H1 (cell line): ENCODE measurements at regions not wholly inside any gene's neighbourhood (a gene's known extent, or its start where the extent isn't known, plus 50 kb on each side); places are given as distances from the start of the nearest gene placed in this dataset.

Experiments used
- CTCF ChIA-PET: fragments of 300-600 bp; sonication (Branson Sonifier 250); formaldehyde crosslinking; loops from one replicate; lab custom pipeline; 2021; ENCODE audit not compliant: partially characterized antibody; lab: Charles Lee
- POLR2A ChIA-PET: fragments of 300-600 bp; sonication (Branson Sonifier 250); formaldehyde crosslinking; loops from one replicate; lab custom pipeline; 2021; ENCODE audit warnings: inconsistent platforms; ENCODE audit not compliant: partially characterized antibody; lab: Charles Lee
- DNase-seq, 2 experiments: peaks; one replicate each; pipeline versions ENCODE4 v3.0.0 to v3.0.0-alpha.2; 2010 to 2022; ENCODE audit warnings: low spot score in 2 of 2, low read depth in 1 of 2, mixed read lengths in 1 of 2
- FAIRE-seq: peaks from 2 replicates; lab custom pipeline; 2011; peaks lifted over from hg19 to GRCh38; lab: Jason Lieb, UNC
- H2AFZ ChIP-seq: 2 replicates; pipeline ENCODE4 v1.8.1; 2012; ENCODE audit warnings: low read length, inconsistent platforms
- H2AK5ac ChIP-seq: 2 replicates; pipeline ENCODE4 v1.6.1; 2013; ENCODE audit warnings: low read depth, low read length
- H2BK120ac ChIP-seq: replicated peaks from 2 replicates; pipeline ENCODE3; 2013; ENCODE audit warnings: low read depth, low read length, inconsistent platforms
- H2BK12ac ChIP-seq: 2 replicates; pipeline ENCODE4 v1.6.1; 2013; ENCODE audit warnings: low read depth, low read length
- H2BK15ac ChIP-seq: 2 replicates; pipeline ENCODE4 v1.6.1; 2013; ENCODE audit warnings: low read length
- H2BK20ac ChIP-seq: 2 replicates; pipeline ENCODE4 v1.6.1; 2013; ENCODE audit warnings: low read length
- H2BK5ac ChIP-seq: 2 replicates; pipeline ENCODE4 v1.6.1; 2013; ENCODE audit warnings: low read depth, low read length
- H3K14ac ChIP-seq: 2 replicates; pipeline ENCODE4 v1.6.1; 2013; ENCODE audit warnings: inconsistent platforms; ENCODE audit not compliant: insufficient read length
- H3K18ac ChIP-seq: 2 replicates; pipeline ENCODE4 v1.6.1; 2013; ENCODE audit warnings: low read length; ENCODE audit errors: extremely low read depth
- H3K23ac ChIP-seq: 2 replicates; pipeline ENCODE4 v1.6.1; 2013; ENCODE audit warnings: inconsistent platforms; ENCODE audit not compliant: insufficient read length
- H3K23me2 ChIP-seq: 2 replicates; pipeline ENCODE4 v1.6.1; 2013; ENCODE audit warnings: low read depth, low read length
- H3K27ac ChIP-seq: 2 replicates; pipeline ENCODE4 v1.6.1; 2011; ENCODE audit warnings: low read depth, low read length, inconsistent platforms
- H3K27me3 ChIP-seq, 4 experiments: replicated peaks in 1 of 4; 1 replicate in 1 of 4; 2 replicates in 3 of 4; pipeline versions ENCODE4 v1.6.1 to v1.8.1; 2011 to 2013; ENCODE audit warnings: low read length in 3 of 4, mild to moderate bottlenecking in 3 of 4, inconsistent platforms in 2 of 4, mixed read lengths in 2 of 4, moderate library complexity in 1 of 4; ENCODE audit not compliant: control insufficient read depth in 3 of 4, insufficient read depth in 3 of 4; ENCODE audit errors: extremely low read depth in 1 of 4
- H3K36me3 ChIP-seq, 4 experiments: 2 replicates each; pipeline versions ENCODE4 v1.6.1 to v1.8.1; 2011 to 2013; ENCODE audit warnings: mild to moderate bottlenecking in 4 of 4, low read length in 3 of 4, moderate library complexity in 2 of 4, control low read depth in 1 of 4, inconsistent platforms in 1 of 4; ENCODE audit not compliant: insufficient read depth in 4 of 4, control insufficient read depth in 2 of 4
- H3K4ac ChIP-seq: replicated peaks from 2 replicates; pipeline ENCODE3; 2013; ENCODE audit warnings: low read length, low read depth, mixed read lengths, inconsistent platforms; ENCODE audit not compliant: insufficient read length
- H3K4me1 ChIP-seq, 4 experiments: replicated peaks in 1 of 4; 1 replicate in 1 of 4; 2 replicates in 3 of 4; pipeline versions ENCODE4 v1.6.1 to v1.8.1; 2011 to 2013; ENCODE audit warnings: low read length in 3 of 4, inconsistent platforms in 2 of 4, mixed read lengths in 1 of 4; ENCODE audit not compliant: insufficient read depth in 4 of 4, control insufficient read depth in 3 of 4
- H3K4me2 ChIP-seq, 2 experiments: 2 replicates each; pipeline versions ENCODE4 v1.6.1 to v1.8.1; 2011 to 2013; ENCODE audit warnings: low read depth in 2 of 2, low read length in 2 of 2, control low read depth in 1 of 2, inconsistent platforms in 1 of 2, mild to moderate bottlenecking in 1 of 2; ENCODE audit not compliant: insufficient read depth in 1 of 2
- H3K4me3 ChIP-seq, 4 experiments: fragments of 200-600, 300-600 bp in 1 of 4; sonication (generic), shearing (Covaris generic), sonication (Bioruptor Twin) in 1 of 4; 2 replicates each; pipeline versions ENCODE4 v1.5.1 to v1.8.1; 2011 to 2016; ENCODE audit warnings: low read length in 4 of 4, low read depth in 3 of 4, control low read depth in 2 of 4, inconsistent platforms in 2 of 4, mild to moderate bottlenecking in 2 of 4, mixed read lengths in 1 of 4, moderate library complexity in 1 of 4; ENCODE audit not compliant: insufficient read depth in 2 of 4; ENCODE audit errors: extremely low read depth in 1 of 4
- H3K56ac ChIP-seq: replicated peaks from 2 replicates; pipeline ENCODE3; 2013; ENCODE audit warnings: low read depth, mild to moderate bottlenecking, mixed read lengths, low read length, inconsistent platforms; ENCODE audit not compliant: insufficient read length
- H3K79me1 ChIP-seq: 2 replicates; pipeline ENCODE4 v1.6.1; 2013; ENCODE audit warnings: low read depth, low read length, control low read depth
- H3K79me2 ChIP-seq, 2 experiments: 2 replicates each; pipeline versions ENCODE4 v1.6.1 to v1.8.1; 2012 to 2013; ENCODE audit warnings: low read length in 2 of 2, mild to moderate bottlenecking in 2 of 2, inconsistent platforms in 1 of 2; ENCODE audit not compliant: insufficient read depth in 2 of 2, control insufficient read depth in 1 of 2
- H3K9ac ChIP-seq, 4 experiments: replicated peaks in 1 of 4; 1 replicate in 1 of 4; 2 replicates in 3 of 4; pipeline versions ENCODE4 v1.6.1 to v1.8.1; 2011 to 2013; ENCODE audit warnings: low read depth in 3 of 4, low read length in 3 of 4, control low read depth in 2 of 4, mild to moderate bottlenecking in 2 of 4, moderate library complexity in 2 of 4, inconsistent platforms in 1 of 4; ENCODE audit errors: extremely low read depth in 1 of 4
- H3K9me3 ChIP-seq, 2 experiments: 2 replicates each; pipeline versions ENCODE4 v1.6.1 to v1.8.1; 2012 to 2013; ENCODE audit warnings: mild to moderate bottlenecking in 2 of 2, moderate library complexity in 2 of 2, control low read depth in 1 of 2, inconsistent platforms in 1 of 2, low read depth in 1 of 2, low read length in 1 of 2, mixed read lengths in 1 of 2; ENCODE audit not compliant: insufficient read depth in 2 of 2
- H4K20me1 ChIP-seq, 2 experiments: replicated peaks in 1 of 2; 2 replicates each; pipeline versions ENCODE3 to v1.8.1; 2011 to 2013; ENCODE audit warnings: inconsistent platforms in 2 of 2, low read length in 2 of 2, mild to moderate bottlenecking in 1 of 2; ENCODE audit not compliant: insufficient read depth in 2 of 2, control insufficient read depth in 1 of 2
- H4K5ac ChIP-seq: 2 replicates; pipeline ENCODE4 v1.6.1; 2013; ENCODE audit warnings: low read length, low read depth, mixed read lengths, inconsistent platforms; ENCODE audit not compliant: insufficient read length
- H4K8ac ChIP-seq: 2 replicates; pipeline ENCODE4 v1.8.0; 2013; ENCODE audit warnings: mild to moderate bottlenecking, moderate library complexity, low read length, inconsistent platforms; ENCODE audit not compliant: insufficient read depth; ENCODE audit errors: extremely low read depth
- H4K91ac ChIP-seq: replicated peaks from 2 replicates; pipeline ENCODE3; 2013; ENCODE audit warnings: low read length, mixed read lengths, inconsistent platforms; ENCODE audit not compliant: insufficient read length
- CEBPB ChIP-seq: IDR thresholded peaks from 2 replicates; pipeline ENCODE4 v1.6.1; 2012; ENCODE audit warnings: low read depth, low read length
- KDM4A ChIP-seq: IDR thresholded peaks from one replicate; pipeline ENCODE4 v1.7.1; 2012; ENCODE audit warnings: low read depth, mild to moderate bottlenecking, moderate library complexity, low read length, inconsistent platforms; ENCODE audit not compliant: severe bottlenecking
- RNF2 ChIP-seq: fragments of 200-900, 300-1000 bp; sonication (generic); IDR thresholded peaks from 2 replicates; pipeline ENCODE4 v1.7.1; 2016; ENCODE audit warnings: borderline replicate concordance, low read depth, mild to moderate bottlenecking, antibody characterized with exemption, low read length; ENCODE audit not compliant: poor library complexity, severe bottlenecking; ENCODE audit errors: missing control alignments
- SIRT6 ChIP-seq: IDR thresholded peaks from one replicate; pipeline ENCODE4 v1.7.1; 2012; ENCODE audit warnings: low read length, inconsistent platforms
- USF2 ChIP-seq: IDR thresholded peaks from 2 replicates; pipeline ENCODE4 v1.6.1; 2011; ENCODE audit warnings: low read length, improper control_type of control experiment
- YY1 ChIP-seq: IDR thresholded peaks from 2 replicates; pipeline ENCODE4 v1.6.1; 2011; ENCODE audit warnings: low read depth, mild to moderate bottlenecking, low read length
- WGBS, 2 experiments: shearing (Covaris generic) in 1 of 2; methylation state at CpG; one replicate each; pipeline versions ENCODE4 v1.1.6 to v1.1.7; 2013 to 2015; ENCODE audit warnings: low lambda C conversion rate in 2 of 2, mixed read lengths in 2 of 2, inconsistent platforms in 1 of 2, low coverage in 1 of 2, missing lambda C conversion rate in 1 of 2; ENCODE audit not compliant: insufficient replicate concordance in 2 of 2, insufficient coverage in 1 of 2, insufficient read length in 1 of 2; ENCODE audit errors: extremely low coverage in 1 of 2, missing lambda C conversion rate in 1 of 2; 5-methylcytosine and 5-hydroxymethylcytosine counted together

DNA sequence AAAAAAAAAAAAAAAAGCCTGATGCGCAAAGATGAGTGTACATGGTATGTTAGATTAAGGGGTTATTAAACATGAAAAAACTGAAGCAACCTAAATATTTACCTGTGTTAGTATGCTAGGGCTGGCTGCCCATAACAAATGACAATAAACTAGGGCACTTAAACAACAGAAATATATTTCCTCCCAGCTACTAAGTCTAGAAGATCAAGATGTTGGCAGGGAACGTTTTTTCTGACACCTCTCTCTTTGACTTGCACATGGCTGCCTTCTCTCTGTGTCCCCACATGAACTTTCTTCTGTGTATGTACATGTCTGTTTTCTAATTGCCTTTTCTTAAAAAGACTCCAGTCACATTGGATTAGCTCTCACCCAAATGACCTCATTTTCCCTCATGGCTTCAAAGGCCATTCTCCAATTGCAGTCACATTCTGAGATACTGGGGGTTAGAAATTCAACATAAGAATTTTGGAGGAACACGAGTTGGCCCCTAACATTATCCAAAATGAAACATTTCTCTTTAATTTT is 694.5 kb downstream of the CDH9 start:
- ChIA-PET CTCF (interaction anchor here (1.6 kb wide), 1 partner anchor 18 kb away, joined by 3 read pairs; no protein-coding TSS in a partner anchor), POLR2A (no interaction called here)
- no peak overlapping the region for H2BK120ac ChIP-seq
- H3K18ac ChIP-seq, result no peak overlapping the region
- no peak overlapping the region for H3K27ac ChIP-seq
- WGBS, 2 experiments, result 77% methylated on average over 3 of the region's 3 CpGs; no CpG with 5 or more reads in 1 of the 2 experiments
- H3K4me2 ChIP-seq, result no peak overlapping the region
- no peak overlapping the region for H2BK5ac ChIP-seq
- no peaks in the 10 kb centered on the region for H3K79me2 ChIP-seq
- H3K9ac ChIP-seq, result no peak overlapping the region
- H4K20me1 ChIP-seq, result no peaks in the 10 kb centered on the region
- H3K9me3 ChIP-seq, result peaks cover 5% of the 10 kb centered on the region in 2 experiments; a peak in 2 of 4 replicates
- H3K14ac ChIP-seq, result no peak overlapping the region
- H4K5ac ChIP-seq, result no peak overlapping the region
- H2BK12ac ChIP-seq, result no peak overlapping the region
- no peak overlapping the region for H3K56ac ChIP-seq
- TF ChIP-seq CEBPB, result no peak
- no peak for TF ChIP-seq RNF2
- TF ChIP-seq SIRT6, result no peak
- no peak for TF ChIP-seq KDM4A
- no peak for TF ChIP-seq YY1
- TF ChIP-seq USF2, result no peak
- no peaks in the 10 kb centered on the region for H3K27me3 ChIP-seq
- no peak overlapping the region for H2AK5ac ChIP-seq
- FAIRE-seq, result no peak
- no peak overlapping the region for H3K23ac ChIP-seq
- no peak overlapping the region for H3K4me3 ChIP-seq
- H3K4me1 ChIP-seq, result no peaks in the 10 kb centered on the region
- H3K79me1 ChIP-seq, result no peaks in the 10 kb centered on the region
- H3K36me3 ChIP-seq, result no peaks in the 10 kb centered on the region
- H4K91ac ChIP-seq, result no peak overlapping the region
- no peaks in the 10 kb centered on the region for H3K23me2 ChIP-seq
- H2AFZ ChIP-seq, result no peak overlapping the region
- no peak overlapping the region for H2BK15ac ChIP-seq
- no peak for DNase-seq
- H3K4ac ChIP-seq, result no peak overlapping the region
- no peak overlapping the region for H2BK20ac ChIP-seq
- H4K8ac ChIP-seq, result no peak overlapping the region
